ENCODE measurements at regions not wholly inside any gene's neighbourhood (a gene's known extent, or its start where the extent isn't known, plus 50 kb on each side); places are given as distances from the start of the nearest gene placed in this dataset.

DNA sequence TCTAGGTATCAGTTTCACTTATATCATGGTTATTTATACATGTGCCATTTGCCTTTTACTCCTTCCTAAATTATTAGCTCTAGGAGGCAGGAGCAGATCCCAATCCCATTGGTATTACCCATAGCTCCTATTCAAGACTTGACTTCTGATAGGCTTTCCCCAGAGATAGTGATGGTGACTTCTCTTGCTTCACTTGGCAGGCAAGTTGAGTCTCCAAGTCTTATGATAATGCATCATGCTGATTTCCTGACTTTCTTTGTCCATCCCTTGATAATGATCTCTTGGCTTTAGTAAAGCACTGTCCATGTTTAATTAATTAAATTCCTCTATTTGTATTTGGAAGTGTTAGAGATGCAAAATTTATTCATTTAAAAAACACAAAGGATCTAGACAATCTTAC is 253.5 kb upstream of the ADAMTS5 start:
- TF ChIP-seq, protein P1, sequence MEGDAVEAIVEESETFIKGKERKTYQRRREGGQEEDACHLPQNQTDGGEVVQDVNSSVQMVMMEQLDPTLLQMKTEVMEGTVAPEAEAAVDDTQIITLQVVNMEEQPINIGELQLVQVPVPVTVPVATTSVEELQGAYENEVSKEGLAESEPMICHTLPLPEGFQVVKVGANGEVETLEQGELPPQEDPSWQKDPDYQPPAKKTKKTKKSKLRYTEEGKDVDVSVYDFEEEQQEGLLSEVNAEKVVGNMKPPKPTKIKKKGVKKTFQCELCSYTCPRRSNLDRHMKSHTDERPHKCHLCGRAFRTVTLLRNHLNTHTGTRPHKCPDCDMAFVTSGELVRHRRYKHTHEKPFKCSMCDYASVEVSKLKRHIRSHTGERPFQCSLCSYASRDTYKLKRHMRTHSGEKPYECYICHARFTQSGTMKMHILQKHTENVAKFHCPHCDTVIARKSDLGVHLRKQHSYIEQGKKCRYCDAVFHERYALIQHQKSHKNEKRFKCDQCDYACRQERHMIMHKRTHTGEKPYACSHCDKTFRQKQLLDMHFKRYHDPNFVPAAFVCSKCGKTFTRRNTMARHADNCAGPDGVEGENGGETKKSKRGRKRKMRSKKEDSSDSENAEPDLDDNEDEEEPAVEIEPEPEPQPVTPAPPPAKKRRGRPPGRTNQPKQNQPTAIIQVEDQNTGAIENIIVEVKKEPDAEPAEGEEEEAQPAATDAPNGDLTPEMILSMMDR (IDR thresholded peaks at IDR 0.05; ENCODE audit: insufficient read depth, low read depth, low read length), result no peak
- TF ChIP-seq EZH2 (IDR thresholded peaks at IDR 0.05; ENCODE audit: insufficient read depth, low read length), result no peak
